ENCODE measurements at regions not wholly inside any gene's neighbourhood (a gene's known extent, or its start where the extent isn't known, plus 50 kb on each side); places are given as distances from the start of the nearest gene placed in this dataset.
A peak's percentile ranks its signal among the peaks of the same experiment; 100 is the strongest.

DNA sequence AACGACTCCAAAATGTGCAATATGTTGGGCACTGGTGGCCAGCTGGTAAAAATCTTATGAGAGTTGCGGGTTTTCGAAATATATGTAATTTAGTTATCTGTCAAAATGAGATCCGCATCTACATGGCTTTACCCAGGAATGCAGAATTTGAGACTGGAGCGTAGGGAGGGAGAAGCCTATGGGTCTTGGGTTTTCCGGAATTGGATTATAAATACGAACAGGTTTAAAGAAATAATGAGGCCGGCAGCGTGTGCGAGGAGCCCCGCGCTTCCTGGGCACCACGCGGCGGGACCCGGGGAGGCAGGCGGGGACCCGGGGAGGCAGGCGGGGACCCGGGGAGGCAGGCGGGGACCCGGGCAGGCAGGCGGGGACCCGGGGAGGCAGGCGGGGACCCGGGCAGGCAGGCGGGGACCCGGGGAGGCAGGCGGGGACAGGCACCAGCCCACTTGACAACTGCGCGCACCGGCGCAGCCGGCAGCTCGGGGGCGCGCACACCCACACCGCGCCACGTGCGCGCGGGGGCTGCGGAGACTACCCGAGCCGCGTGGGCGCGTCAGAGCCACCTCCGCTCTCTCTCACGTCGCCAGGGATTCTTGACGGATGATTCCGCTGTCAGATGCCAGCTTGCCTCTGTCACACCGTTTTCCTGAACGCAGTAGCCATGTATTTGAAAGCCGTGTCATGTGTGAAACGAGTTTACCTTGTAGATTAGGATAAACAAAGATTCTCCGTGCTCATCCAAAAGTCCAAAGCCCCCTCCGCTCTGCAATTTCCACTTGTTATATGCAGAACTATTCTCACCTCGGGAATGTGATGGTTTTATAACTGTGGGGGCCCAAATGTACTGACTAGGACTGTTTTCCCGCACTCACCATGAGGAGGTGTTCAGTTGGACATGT, 54.3 kb upstream of the HNRNPU start (continued):
- TF ChIP-seq, protein P1, sequence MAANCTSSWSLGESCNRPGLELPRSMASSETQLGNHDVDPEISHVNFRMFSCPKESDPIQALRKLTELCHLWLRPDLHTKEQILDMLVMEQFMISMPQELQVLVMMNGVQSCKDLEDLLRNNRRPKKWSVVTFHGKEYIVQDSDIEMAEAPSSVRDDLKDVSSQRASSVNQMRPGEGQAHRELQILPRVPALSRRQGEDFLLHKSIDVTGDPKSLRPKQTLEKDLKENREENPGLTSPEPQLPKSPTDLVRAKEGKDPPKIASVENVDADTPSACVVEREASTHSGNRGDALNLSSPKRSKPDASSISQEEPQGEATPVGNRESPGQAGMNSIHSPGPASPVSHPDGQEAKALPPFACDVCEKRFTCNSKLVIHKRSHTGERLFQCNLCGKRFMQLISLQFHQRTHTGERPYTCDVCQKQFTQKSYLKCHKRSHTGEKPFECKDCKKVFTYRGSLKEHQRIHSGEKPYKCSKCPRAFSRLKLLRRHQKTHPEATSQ (tag by site-specific recombination; IDR thresholded peaks at IDR 0.05): no peak
- TF ChIP-seq, protein P2, sequence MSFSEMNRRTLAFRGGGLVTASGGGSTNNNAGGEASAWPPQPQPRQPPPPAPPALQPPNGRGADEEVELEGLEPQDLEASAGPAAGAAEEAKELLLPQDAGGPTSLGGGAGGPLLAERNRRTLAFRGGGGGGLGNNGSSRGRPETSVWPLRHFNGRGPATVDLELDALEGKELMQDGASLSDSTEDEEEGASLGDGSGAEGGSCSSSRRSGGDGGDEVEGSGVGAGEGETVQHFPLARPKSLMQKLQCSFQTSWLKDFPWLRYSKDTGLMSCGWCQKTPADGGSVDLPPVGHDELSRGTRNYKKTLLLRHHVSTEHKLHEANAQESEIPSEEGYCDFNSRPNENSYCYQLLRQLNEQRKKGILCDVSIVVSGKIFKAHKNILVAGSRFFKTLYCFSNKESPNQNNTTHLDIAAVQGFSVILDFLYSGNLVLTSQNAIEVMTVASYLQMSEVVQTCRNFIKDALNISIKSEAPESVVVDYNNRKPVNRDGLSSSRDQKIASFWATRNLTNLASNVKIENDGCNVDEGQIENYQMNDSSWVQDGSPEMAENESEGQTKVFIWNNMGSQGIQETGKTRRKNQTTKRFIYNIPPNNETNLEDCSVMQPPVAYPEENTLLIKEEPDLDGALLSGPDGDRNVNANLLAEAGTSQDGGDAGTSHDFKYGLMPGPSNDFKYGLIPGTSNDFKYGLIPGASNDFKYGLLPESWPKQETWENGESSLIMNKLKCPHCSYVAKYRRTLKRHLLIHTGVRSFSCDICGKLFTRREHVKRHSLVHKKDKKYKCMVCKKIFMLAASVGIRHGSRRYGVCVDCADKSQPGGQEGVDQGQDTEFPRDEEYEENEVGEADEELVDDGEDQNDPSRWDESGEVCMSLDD (tag by site-specific recombination; IDR thresholded peaks at IDR 0.05): no peak
- TF ChIP-seq KLF9 (tag by site-specific recombination; IDR thresholded peaks at IDR 0.05; ENCODE audit: low read depth) (no peak), SCRT2 (tag by site-specific recombination; IDR thresholded peaks at IDR 0.05) (peak; percentile 67; the same call in 1 of the 2 replicates), ZNF785 (tag by site-specific recombination; IDR thresholded peaks at IDR 0.05) (peak; percentile 99), ZNF549 (tag by site-specific recombination; IDR thresholded peaks at IDR 0.05) (no peak), ZNF548 (tag by site-specific recombination; IDR thresholded peaks at IDR 0.05) (no peak), ZNF48 (tag by site-specific recombination; IDR thresholded peaks at IDR 0.05) (no peak), ZNF133 (tag by site-specific recombination; IDR thresholded peaks at IDR 0.05) (no peak), ZIC2 (tag by site-specific recombination; IDR thresholded peaks at IDR 0.05) (peak; percentile 22; the same call in 1 of the 2 replicates), ZNF544 (tag by site-specific recombination; IDR thresholded peaks at IDR 0.05) (no peak), YY2 (tag by site-specific recombination; IDR thresholded peaks at IDR 0.05) (no peak), SALL2 (tag by site-specific recombination; IDR thresholded peaks at IDR 0.05; ENCODE audit: borderline replicate concordance) (no peak), ZNF664 (tag by site-specific recombination; IDR thresholded peaks at IDR 0.05) (peak; percentile 96), ZNF184 (tag by site-specific recombination; IDR thresholded peaks at IDR 0.05) (peak; percentile 14; the same call in 1 of the 2 replicates), ZNF311 (tag by site-specific recombination; IDR thresholded peaks at IDR 0.05; ENCODE audit: borderline replicate concordance) (no peak), ZNF777 (tag by site-specific recombination; IDR thresholded peaks at IDR 0.05; ENCODE audit: borderline replicate concordance) (no peak)
- TF ChIP-seq, protein P3, sequence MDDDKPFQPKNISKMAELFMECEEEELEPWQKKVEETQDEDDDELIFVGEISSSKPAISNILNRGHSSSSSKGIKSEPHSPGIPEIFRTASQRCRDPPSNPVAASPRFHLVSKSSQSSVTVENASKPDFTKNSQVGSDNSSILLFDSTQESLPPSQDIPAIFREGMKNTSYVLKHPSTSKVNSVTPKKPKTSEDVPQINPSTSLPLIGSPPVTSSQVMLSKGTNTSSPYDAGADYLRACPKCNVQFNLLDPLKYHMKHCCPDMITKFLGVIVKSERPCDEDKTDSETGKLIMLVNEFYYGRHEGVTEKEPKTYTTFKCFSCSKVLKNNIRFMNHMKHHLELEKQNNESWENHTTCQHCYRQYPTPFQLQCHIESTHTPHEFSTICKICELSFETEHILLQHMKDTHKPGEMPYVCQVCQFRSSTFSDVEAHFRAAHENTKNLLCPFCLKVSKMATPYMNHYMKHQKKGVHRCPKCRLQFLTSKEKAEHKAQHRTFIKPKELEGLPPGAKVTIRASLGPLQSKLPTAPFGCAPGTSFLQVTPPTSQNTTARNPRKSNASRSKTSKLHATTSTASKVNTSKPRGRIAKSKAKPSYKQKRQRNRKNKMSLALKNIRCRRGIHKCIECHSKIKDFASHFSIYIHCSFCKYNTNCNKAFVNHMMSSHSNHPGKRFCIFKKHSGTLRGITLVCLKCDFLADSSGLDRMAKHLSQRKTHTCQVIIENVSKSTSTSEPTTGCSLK (tag by site-specific recombination; IDR thresholded peaks at IDR 0.05): no peak
- TF ChIP-seq, protein P4, sequence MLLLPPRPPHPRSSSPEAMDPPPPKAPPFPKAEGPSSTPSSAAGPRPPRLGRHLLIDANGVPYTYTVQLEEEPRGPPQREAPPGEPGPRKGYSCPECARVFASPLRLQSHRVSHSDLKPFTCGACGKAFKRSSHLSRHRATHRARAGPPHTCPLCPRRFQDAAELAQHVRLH (tag by site-specific recombination; IDR thresholded peaks at IDR 0.05): peak; percentile 75
- TF ChIP-seq, protein P5, sequence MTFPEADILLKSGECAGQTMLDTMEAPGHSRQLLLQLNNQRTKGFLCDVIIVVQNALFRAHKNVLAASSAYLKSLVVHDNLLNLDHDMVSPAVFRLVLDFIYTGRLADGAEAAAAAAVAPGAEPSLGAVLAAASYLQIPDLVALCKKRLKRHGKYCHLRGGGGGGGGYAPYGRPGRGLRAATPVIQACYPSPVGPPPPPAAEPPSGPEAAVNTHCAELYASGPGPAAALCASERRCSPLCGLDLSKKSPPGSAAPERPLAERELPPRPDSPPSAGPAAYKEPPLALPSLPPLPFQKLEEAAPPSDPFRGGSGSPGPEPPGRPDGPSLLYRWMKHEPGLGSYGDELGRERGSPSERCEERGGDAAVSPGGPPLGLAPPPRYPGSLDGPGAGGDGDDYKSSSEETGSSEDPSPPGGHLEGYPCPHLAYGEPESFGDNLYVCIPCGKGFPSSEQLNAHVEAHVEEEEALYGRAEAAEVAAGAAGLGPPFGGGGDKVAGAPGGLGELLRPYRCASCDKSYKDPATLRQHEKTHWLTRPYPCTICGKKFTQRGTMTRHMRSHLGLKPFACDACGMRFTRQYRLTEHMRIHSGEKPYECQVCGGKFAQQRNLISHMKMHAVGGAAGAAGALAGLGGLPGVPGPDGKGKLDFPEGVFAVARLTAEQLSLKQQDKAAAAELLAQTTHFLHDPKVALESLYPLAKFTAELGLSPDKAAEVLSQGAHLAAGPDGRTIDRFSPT (tag by site-specific recombination; IDR thresholded peaks at IDR 0.05): peak; percentile 39; the same call in 1 of the 2 replicates
- TF ChIP-seq, protein P6, sequence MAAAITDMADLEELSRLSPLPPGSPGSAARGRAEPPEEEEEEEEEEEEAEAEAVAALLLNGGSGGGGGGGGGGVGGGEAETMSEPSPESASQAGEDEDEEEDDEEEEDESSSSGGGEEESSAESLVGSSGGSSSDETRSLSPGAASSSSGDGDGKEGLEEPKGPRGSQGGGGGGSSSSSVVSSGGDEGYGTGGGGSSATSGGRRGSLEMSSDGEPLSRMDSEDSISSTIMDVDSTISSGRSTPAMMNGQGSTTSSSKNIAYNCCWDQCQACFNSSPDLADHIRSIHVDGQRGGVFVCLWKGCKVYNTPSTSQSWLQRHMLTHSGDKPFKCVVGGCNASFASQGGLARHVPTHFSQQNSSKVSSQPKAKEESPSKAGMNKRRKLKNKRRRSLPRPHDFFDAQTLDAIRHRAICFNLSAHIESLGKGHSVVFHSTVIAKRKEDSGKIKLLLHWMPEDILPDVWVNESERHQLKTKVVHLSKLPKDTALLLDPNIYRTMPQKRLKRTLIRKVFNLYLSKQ (tag by site-specific recombination; IDR thresholded peaks at IDR 0.05; ENCODE audit: borderline replicate concordance): no peak
- TF ChIP-seq, protein P7, sequence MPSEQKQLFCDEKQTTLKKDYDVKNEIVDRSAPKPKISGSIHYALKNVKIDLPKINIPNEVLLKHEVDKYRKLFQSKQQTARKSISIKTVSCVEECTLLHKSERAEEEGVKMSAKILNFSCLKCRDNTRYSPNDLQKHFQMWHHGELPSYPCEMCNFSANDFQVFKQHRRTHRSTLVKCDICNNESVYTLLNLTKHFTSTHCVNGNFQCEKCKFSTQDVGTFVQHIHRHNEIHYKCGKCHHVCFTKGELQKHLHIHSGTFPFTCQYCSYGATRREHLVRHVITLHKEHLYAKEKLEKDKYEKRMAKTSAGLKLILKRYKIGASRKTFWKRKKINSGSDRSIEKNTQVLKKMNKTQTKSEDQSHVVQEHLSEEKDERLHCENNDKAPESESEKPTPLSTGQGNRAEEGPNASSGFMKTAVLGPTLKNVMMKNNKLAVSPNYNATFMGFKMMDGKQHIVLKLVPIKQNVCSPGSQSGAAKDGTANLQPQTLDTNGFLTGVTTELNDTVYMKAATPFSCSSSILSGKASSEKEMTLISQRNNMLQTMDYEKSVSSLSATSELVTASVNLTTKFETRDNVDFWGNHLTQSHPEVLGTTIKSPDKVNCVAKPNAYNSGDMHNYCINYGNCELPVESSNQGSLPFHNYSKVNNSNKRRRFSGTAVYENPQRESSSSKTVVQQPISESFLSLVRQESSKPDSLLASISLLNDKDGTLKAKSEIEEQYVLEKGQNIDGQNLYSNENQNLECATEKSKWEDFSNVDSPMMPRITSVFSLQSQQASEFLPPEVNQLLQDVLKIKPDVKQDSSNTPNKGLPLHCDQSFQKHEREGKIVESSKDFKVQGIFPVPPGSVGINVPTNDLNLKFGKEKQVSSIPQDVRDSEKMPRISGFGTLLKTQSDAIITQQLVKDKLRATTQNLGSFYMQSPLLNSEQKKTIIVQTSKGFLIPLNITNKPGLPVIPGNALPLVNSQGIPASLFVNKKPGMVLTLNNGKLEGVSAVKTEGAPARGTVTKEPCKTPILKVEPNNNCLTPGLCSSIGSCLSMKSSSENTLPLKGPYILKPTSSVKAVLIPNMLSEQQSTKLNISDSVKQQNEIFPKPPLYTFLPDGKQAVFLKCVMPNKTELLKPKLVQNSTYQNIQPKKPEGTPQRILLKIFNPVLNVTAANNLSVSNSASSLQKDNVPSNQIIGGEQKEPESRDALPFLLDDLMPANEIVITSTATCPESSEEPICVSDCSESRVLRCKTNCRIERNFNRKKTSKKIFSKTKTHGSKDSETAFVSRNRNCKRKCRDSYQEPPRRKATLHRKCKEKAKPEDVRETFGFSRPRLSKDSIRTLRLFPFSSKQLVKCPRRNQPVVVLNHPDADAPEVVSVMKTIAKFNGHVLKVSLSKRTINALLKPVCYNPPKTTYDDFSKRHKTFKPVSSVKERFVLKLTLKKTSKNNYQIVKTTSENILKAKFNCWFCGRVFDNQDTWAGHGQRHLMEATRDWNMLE (tag by site-specific recombination; conservative IDR thresholded peaks at IDR 0.05; ENCODE audit: low read depth): no peak

All from HEK293 (cell line).